ENCODE measurements at regions not wholly inside any gene's neighbourhood (a gene's known extent, or its start where the extent isn't known, plus 50 kb on each side); places are given as distances from the start of the nearest gene placed in this dataset.

DNA sequence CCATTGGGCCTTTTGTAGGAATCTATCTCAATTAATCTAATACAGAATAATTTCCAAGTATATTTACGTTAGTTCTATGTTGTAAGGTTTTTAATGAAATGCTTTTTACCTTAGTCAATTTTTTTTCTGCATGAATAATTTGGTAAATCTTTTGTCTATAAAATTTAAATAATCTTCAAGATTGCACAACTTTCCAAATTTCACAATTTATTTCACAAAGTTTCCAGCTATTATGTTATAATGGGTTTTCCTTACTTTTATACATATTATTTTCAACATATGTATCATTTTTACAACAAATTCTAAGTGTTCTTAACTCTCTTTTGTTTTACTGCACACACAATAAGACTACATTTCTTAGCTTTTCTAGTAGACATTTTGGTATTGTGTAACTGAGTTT, 470.7 kb downstream of the ETV1 start:
- DNase-seq: no peak

DNA sequence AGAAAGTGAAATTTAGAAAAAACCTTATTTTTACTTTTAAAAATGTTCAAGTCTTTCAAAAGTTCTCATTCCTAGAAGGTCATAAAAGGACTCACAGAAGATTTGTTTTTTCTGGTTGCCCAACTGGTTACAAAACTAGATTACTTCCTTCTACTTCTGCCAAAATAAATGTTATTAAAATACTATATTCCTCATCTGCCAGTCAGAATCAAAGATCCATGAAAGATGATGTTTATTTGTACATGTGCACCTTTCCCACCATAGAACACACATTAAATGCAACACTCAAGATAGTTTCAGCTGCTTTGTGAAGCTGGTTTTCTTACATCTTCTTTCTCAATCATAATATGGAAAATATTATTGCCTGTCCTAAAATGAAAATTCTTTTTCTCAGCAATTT, 465.4 kb downstream of the ETV1 start:
- DNase-seq: no peak

DNA sequence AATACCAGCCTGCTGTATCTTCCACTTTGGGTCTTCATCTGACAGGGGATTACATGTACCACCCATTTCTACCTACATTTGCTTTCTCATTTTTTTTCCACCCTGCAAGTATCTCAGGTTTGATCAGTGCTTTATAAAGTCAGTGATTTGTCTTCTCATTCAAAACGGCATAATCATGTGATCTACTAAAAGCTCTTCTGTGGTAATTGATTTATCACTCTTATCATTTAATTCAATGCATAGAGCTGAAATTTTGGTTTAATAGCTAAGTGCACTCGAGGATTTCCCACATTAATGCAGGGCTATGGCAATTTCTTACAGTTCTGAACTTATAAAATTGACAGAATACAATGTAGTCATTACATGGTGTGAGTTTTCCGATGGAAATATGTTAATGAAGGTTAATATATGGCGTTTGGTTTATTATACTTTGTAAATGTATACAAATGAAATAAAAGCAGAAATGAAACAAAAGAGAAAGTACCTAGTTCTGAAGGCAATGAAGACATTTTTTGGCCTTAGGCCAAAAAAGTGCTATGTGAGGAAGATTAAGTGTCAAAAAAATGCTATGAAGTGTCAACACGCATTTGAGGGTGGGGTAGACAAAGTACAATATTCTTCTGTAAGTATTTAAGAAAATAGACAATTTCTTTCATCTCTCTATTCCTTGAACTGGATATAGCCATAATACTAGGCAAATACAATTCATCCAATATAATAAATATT, 457.3 kb downstream of the ETV1 start:
- DNase-seq: no peak

DNA sequence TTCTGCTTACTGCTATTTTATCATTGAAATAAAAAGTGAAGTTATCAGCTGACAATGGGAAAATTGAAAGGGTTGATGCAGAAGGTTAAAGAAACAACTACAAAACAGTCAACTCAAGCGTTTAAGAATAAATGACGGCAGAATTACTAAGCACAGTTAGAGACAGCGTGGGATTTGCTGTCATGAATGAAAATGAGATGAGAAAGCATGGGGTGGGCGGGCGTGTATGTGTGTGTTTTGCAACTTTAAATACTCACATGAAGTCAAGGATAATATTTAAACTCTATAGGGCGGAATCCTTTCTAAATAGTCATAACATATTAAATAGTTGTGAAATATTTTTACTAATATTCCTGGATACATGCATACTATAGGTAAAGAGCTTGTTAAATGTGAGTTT, 450.8 kb downstream of the ETV1 start:
- DNase-seq: no peak

- no peak for DNase-seq
Measured at GRCh38 chr7:13540429-13540828, 449.0 kb downstream of the ETV1 start.

DNA sequence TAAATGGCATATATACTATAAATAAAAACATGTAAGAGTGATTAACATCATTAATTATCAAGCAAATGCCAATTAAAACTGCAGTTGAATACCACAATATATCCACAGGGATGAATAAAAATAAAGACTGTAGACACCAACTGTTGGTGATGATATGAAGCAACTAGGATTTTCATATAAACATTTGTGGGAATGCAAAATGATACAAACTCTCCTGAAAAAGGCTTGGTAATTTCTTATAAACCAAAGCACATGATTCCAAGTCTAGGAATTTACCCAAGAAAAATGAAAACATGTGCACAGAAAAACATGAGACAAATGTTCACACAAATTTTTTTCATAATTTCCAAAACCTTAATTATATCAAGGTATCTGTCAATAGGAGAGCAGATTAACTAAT, 448.1 kb downstream of the ETV1 start:
- DNase-seq: no peak

DNA sequence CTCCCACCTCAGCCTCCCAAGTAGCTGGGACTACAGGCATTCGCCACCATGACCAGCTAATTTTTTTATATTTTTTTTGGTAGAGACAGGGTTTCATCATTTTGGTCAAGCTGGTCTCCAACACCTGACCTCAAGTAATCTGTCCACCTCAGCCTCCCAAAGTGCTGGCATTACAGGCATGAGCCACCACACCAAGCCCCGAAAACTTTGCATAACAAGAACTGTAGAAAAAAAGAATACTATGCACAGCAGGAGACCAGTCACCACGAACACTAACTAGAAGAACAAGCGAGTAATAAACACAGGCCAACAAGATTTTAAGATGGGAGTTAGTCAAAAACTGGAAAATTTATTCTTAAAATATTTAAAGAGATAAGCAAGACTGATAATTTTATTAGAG, 447.0 kb downstream of the ETV1 start:
- no peak for DNase-seq

- peak; percentile 39 to 41 for DNase-seq
Measured at GRCh38 chr7:13551503-13551902, 438.0 kb downstream of the ETV1 start.

DNA sequence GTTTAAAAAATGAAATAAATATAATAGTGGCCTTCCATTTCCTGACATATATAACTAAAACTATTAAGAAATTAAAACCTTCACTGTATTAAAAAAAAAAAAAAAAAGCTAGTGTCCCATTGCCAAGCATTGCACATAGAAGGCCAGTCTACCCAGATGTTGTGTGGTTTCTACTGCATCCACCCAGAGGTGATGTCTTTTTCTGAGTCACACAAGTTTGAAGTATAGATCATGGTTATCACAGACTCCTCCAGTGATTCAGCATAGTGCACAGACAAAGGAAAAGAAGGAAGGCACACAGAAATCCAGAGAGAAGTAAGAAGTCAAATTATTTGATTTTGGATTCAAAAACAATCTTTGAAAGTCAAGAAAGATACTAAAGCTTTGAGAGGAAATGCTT, 429.0 kb downstream of the ETV1 start:
- DNase-seq: no peak

DNA sequence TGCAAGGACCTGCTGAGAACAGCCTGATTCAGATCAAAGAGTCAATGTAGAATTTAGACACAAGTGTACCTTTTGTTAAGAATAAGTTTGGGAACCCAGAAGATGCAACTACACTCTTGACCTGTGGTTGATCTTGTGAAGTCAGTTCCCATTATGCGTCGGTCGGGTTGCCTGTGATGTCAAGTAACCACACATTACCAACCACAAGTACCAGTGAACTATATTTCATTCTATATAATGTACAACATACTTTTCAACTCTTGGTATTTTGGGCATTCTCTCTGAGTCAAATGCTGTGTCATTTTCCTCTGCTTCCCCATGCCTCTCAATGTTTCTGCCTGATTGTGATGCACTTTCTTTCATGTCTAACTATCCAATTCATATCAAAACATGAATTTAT, 426.2 kb downstream of the ETV1 start:
- DNase-seq: no peak

GRCh38 chr7:13563680-13564079, 425.8 kb downstream of the ETV1 start:
- no peak for DNase-seq

DNA sequence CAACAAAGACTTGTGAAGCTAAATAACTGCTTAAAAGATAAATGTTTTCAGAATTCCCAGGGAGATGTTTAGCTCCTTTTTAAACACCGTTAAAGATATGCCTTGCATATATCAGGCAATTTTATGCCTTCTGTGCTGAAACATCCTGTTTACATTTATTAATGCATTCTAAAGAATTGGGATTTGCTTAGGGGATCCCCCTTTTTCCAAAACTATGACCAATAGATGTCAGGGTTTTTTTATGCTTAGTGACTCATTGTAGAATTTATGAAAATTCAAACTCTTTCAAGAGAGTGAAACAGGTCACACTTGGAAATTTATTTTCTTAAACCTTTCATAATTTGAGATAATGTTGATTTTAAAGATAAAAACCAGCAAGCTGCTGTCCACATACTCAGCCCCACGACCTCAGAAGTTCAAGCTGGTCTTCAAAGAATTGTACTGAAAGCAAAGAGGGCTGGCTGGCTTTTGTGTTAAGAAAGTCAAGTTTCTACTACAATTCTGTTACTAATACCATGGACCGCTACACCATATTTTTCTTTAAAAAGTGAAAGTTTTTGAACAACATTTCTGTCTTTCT, 411.8 kb downstream of the ETV1 start:
- no peak for DNase-seq

GRCh38 chr7:13578294-13578693, 411.2 kb downstream of the ETV1 start:
- DNase-seq: no peak

GRCh38 chr7:13581097-13581496, 408.4 kb downstream of the ETV1 start:
- no peak for DNase-seq

GRCh38 chr7:13593854-13594253, 395.6 kb downstream of the ETV1 start:
- DNase-seq: no peak

DNA sequence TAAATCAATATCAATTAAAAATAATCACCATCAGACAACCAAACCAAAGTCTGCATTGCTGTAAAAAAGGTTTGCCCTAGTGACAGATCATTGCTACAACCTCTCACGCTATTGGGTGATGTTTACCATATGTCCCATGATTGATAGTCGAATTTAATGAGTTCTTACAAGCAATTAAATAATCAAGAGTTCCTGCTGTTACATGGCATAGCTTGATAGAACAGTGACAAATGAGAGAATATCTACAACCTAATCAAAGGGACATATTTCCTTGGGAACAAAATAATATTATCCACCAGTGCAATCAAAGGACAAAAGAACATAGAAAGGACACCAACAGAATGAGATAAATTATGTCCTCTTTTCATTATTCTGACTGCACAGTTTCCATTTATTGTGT, 387.4 kb downstream of the ETV1 start:
- DNase-seq: no peak

DNA sequence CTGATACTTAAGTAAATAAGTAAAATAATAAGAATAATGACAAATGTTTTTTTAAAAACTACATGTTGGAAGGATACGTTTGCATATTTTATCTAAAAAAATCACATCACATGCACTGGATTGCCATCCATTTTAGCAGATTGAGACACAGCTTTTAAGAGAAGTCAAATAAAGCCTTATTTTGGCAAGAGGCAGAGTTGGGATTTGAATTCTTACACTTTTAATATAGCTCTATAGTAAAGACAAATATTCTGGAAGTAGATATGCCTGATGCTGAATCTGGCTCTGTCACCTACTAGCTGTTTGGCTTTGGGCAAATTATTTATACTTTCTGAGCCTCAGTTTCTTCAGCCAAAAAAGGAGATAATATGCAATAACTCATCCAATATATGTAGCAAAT, 386.4 kb downstream of the ETV1 start:
- no peak for DNase-seq

DNA sequence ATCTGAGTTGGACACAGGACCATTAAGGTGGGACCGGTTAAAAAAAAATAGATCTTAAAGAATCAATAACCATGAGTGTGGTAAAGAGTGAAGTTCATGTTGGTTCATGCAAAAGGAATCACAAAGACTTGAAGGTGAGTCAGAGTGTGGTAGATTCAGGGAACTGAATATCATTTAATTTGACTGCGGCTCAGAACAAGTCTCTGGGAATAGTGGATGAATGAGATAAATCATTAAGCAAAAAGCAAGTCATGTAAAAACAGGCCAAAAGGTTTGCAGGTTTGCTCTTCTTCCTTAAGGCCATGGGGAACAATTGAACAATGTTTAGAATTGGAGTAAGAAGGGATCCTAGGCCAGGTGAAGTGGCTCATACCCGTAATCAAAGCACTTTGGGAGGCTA, 385.8 kb downstream of the ETV1 start:
- no peak for DNase-seq

DNA sequence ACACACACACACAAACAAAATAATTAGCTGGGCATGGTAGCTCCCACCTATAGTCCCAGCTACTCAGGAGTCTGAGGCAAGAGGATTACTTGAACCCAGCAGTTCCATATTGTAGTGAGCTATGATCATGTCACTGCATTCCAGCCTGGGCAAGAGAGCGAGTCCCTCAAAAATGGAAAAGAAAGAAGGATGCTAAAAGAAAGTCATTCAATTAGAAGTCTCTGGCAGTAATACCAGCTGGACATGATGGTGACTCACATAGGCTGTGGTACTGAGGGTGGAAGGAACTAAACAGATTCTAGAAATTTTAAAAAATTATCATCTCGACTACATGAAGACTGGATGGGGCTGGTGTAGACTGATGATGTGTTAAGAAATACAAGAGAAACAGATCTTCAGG, 385.3 kb downstream of the ETV1 start:
- DNase-seq: no peak

GRCh38 chr7:13610372-13610771, 379.1 kb downstream of the ETV1 start:
- no peak for DNase-seq

DNA sequence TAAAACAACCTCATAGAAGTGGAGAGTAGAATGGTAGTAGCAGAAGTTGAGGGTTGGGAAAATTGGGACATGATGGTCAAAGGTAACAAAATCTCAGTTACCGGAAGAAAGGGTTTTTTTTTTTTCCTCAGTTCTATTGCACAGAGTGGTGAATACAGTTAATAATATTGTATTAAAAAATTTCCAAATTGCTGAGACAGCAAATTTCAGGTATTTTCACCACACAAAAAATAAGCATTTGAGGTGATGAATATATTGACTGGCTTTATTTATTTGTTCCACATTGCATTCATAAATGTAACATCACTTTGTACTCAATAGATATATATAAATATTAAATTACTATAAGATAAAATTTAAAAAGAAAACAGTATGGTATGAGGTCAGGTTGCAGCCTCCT, 373.8 kb downstream of the ETV1 start:
- DNase-seq: no peak

DNA sequence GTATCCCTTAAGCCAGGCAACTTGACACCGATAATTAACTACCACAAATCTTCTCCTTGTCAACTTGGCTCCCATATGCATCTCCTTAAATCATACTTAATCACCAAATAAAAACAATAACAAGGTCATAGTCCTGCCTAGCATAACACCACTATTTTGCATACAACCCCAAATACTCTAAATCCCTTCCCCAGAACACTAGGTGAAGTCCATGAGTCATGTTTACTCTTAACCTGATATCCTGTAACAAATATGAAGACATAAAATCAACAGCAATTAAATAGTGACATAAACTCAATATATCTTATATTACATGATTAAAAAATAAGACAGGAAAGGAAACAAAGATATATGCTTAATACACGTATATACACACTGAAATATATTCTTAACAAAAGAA, 362.0 kb downstream of the ETV1 start:
- DNase-seq: no peak

- DNase-seq: no peak
Measured at GRCh38 chr7:13628239-13629001, 361.0 kb downstream of the ETV1 start.
